Natural killer cell (primary cell): ENCODE measurements at regions not wholly inside any gene's neighbourhood (a gene's known extent, or its start where the extent isn't known, plus 50 kb on each side); places are given as distances from the start of the nearest gene placed in this dataset.
"Not testable (repeated sequence)": the region's sequence is repeated elsewhere in the genome, so short reads cannot be mapped to it uniquely, and the experiment has no call there.

ENCODE experiments used
- ATAC-seq, 3 donors: fragments of 150-1000 bp in 2 of 3; fragments of 200-7000 bp in 1 of 3; cut with Tn5 transposase; 1 replicate in 1 of 3; 2 replicates in 2 of 3; pipeline ENCODE4 v1.10.0; 2021; ENCODE audit warnings: mild to moderate bottlenecking in 2 of 3, moderate library complexity in 2 of 3
- DNase-seq, 2 donors: peaks; one replicate each; pipeline versions ENCODE4 v3.0.0 to v3.0.0-alpha.2; 2013 to 2021; ENCODE audit warnings: mixed read lengths in 1 of 2
- H3K27ac ChIP-seq: one replicate; pipeline ENCODE4 v1.5.1; 2013; ENCODE audit warnings: mild to moderate bottlenecking, low read length
- H3K27me3 ChIP-seq: one replicate; pipeline ENCODE4 v1.6.1; 2013; ENCODE audit warnings: low read length; ENCODE audit not compliant: control insufficient read depth, insufficient read depth
- H3K36me3 ChIP-seq: one replicate; pipeline ENCODE4 v1.6.1; 2013; ENCODE audit warnings: low read length; ENCODE audit not compliant: control insufficient read depth, insufficient read depth
- H3K4me1 ChIP-seq: one replicate; pipeline ENCODE4 v1.6.1; 2013; ENCODE audit warnings: low read length; ENCODE audit not compliant: control insufficient read depth, insufficient read depth
- H3K4me3 ChIP-seq: one replicate; pipeline ENCODE4 v1.5.1; 2013; ENCODE audit warnings: low read length
- H3K9me3 ChIP-seq: one replicate; pipeline ENCODE4 v1.6.1; 2013; ENCODE audit warnings: low read length; ENCODE audit not compliant: control insufficient read depth, insufficient read depth
- H3K27ac Mint-ChIP-seq, 2 donors: one replicate each; pipeline ENCODE4 v1.8.0; 2022; ENCODE audit warnings: mild to moderate bottlenecking in 2 of 2, mixed read lengths in 2 of 2, moderate library complexity in 1 of 2
- H3K27me3 Mint-ChIP-seq, 2 donors: one replicate each; pipeline ENCODE4 v1.8.0; 2022; ENCODE audit warnings: low read depth in 2 of 2, mixed read lengths in 2 of 2
- H3K36me3 Mint-ChIP-seq: one replicate; pipeline ENCODE4 v1.8.0; 2022; ENCODE audit warnings: mixed read lengths
- H3K4me1 Mint-ChIP-seq, 2 donors: one replicate each; pipeline ENCODE4 v1.8.0; 2022; ENCODE audit warnings: mixed read lengths in 2 of 2
- H3K4me3 Mint-ChIP-seq: one replicate; pipeline ENCODE4 v1.8.0; 2022; ENCODE audit warnings: mild to moderate bottlenecking, moderate library complexity, mixed read lengths
- H3K9me3 Mint-ChIP-seq, 2 donors: one replicate each; pipeline ENCODE4 v1.8.0; 2022; ENCODE audit warnings: mixed read lengths in 2 of 2
- CTCF ChIP-seq: fragments of 200-600 bp; IDR thresholded peaks from one replicate; pipeline ENCODE4 v1.8.0; 2022; ENCODE audit warnings: antibody characterized with exemption
- WGBS: methylation state at CpG from one replicate; pipeline ENCODE4 v1.1.7; 2013; ENCODE audit warnings: missing lambda C conversion rate; ENCODE audit not compliant: insufficient coverage; 5-methylcytosine and 5-hydroxymethylcytosine counted together
- intact Hi-C: fragments of 100-400 bp; cut with micrococcal nuclease; formaldehyde crosslinking; loops from one replicate; pipeline ENCODE4 v1.14.2; 2022

GRCh38 chr10:118882741-118883140 lies 128.0 kb upstream of the CACUL1 start:
- H3K27me3 ChIP-seq: peaks cover 2% of the 10 kb centered on the region
- H3K9me3 ChIP-seq: no peaks in the 10 kb centered on the region
- H3K27ac ChIP-seq: no peak overlapping the region
- intact Hi-C loops: no loop called here
- Mint-ChIP-seq H3K4me1 (no peaks in the 10 kb centered on the region), H3K4me3 (no peak overlapping the region), H3K27me3 (peaks cover 13 to 43% of the 10 kb centered on the region in 2 donors), H3K36me3 (no peaks in the 10 kb centered on the region), H3K27ac (no peak overlapping the region), H3K9me3 (peaks cover 0 to 4% of the 10 kb centered on the region in 2 donors)
- no peak for ATAC-seq
- H3K4me3 ChIP-seq: no peak overlapping the region
- 100% methylated on average over 1 of the region's 2 CpGs for WGBS
- TF ChIP-seq CTCF: no peak
- DNase-seq: no peak
- no peaks in the 10 kb centered on the region for H3K4me1 ChIP-seq
- H3K36me3 ChIP-seq: no peaks in the 10 kb centered on the region

- no peaks in the 10 kb centered on the region for H3K9me3 Mint-ChIP-seq
- no peaks in the 10 kb centered on the region for H3K36me3 Mint-ChIP-seq
- DNase-seq (no peak), ATAC-seq (no peak)
- Histone ChIP-seq H3K4me3 (no peak overlapping the region), H3K27ac (no peak overlapping the region), H3K9me3 (peaks cover under 1% of the 10 kb centered on the region), H3K27me3 (no peaks in the 10 kb centered on the region), H3K36me3 (no peaks in the 10 kb centered on the region), H3K4me1 (no peaks in the 10 kb centered on the region)
- H3K27me3 Mint-ChIP-seq: peaks cover 10 to 20% of the 10 kb centered on the region in 2 donors
- H3K4me3 Mint-ChIP-seq: no peak overlapping the region
- intact Hi-C loops: no loop called here
- no peaks in the 10 kb centered on the region for H3K4me1 Mint-ChIP-seq
- no peak for TF ChIP-seq CTCF
- WGBS: 14% methylated on average over 1 of the region's 1 CpG
- no peak overlapping the region for H3K27ac Mint-ChIP-seq
Observed at GRCh38 chr10:118892255-118892654, 137.3 kb upstream of the NANOS1 start.

DNA sequence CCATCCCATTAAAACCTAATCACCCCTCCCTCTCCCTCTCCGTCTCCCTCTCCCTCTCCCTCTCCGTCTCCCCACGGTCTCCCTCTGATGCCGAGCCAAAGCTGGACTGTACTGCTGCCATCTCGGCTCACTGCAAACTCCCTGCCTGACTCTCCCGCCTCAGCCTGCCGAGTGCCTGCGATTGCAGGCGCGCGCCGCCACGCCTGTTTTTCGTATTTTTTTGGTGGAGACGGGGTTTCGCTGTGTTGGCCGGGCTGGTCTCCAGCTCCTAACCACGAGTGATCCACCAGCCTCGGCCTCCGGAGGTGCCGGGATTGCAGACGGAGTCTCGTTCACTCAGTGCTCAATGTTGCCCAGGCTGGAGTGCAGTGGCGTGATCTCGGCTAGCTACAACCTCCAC lies 134.6 kb upstream of the NANOS1 start:
- H3K27ac Mint-ChIP-seq, intact Hi-C loops, H3K27me3 ChIP-seq, H3K9me3 Mint-ChIP-seq, H3K4me3 Mint-ChIP-seq, H3K4me3 ChIP-seq, H3K4me1 ChIP-seq, DNase-seq, H3K36me3 ChIP-seq, ATAC-seq, H3K27ac ChIP-seq, H3K4me1 Mint-ChIP-seq, H3K36me3 Mint-ChIP-seq: not testable (repeated sequence)
- WGBS: 94% methylated on average over 12 of the region's 25 CpGs
- H3K27me3 Mint-ChIP-seq: peaks cover 3 to 10% of the 10 kb centered on the region in 2 donors
- H3K9me3 ChIP-seq: peaks cover 11% of the 10 kb centered on the region

DNA sequence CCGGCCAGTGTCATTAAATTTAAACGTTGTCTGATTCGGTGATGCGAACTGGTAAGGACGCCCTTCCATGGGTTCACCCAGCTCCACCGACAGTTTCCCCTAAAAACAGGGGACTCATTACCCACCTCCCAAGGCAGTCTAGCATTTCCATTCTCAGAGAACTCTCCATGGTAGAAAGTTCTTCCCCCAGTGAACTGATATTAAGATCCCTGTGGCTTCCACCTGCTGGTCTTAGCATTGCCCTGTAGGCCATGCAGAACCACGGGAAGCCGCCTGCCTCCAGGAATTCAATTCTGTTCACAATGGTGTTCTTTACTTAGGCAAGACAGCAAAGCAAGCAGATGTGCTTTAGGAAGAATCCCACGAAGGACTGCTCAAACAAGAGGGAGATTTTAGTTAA lies 128.9 kb upstream of the NANOS1 start:
- H3K4me3 ChIP-seq: no peak overlapping the region
- no peak for ATAC-seq
- Mint-ChIP-seq H3K4me1 (no peaks in the 10 kb centered on the region), H3K27me3 (no peaks in the 10 kb centered on the region), H3K9me3 (no peaks in the 10 kb centered on the region), H3K27ac (no peak overlapping the region), H3K36me3 (no peaks in the 10 kb centered on the region), H3K4me3 (no peak overlapping the region)
- H3K9me3 ChIP-seq: peaks cover 11% of the 10 kb centered on the region
- no peaks in the 10 kb centered on the region for H3K36me3 ChIP-seq
- H3K27ac ChIP-seq: no peak overlapping the region
- no peaks in the 10 kb centered on the region for H3K27me3 ChIP-seq
- TF ChIP-seq CTCF: no peak
- intact Hi-C loops: no loop called here
- no peaks in the 10 kb centered on the region for H3K4me1 ChIP-seq
- 94% methylated on average over 9 of the region's 9 CpGs for WGBS
- DNase-seq: no peak
